HG03066 (cell line): ENCODE measurements at regions not wholly inside any gene's neighbourhood (a gene's known extent, or its start where the extent isn't known, plus 50 kb on each side); places are given as distances from the start of the nearest gene placed in this dataset.
"Not testable (repeated sequence)": the region's sequence is repeated elsewhere in the genome, so short reads cannot be mapped to it uniquely, and the experiment has no call there.

Experiments used
- ATAC-seq: cut with Tn5 transposase; IDR thresholded peaks from one replicate; pipeline ENCODE4 v1.9.1; 2021; ENCODE audit warnings: low read depth; ENCODE audit not compliant: unreplicated experiment

DNA sequence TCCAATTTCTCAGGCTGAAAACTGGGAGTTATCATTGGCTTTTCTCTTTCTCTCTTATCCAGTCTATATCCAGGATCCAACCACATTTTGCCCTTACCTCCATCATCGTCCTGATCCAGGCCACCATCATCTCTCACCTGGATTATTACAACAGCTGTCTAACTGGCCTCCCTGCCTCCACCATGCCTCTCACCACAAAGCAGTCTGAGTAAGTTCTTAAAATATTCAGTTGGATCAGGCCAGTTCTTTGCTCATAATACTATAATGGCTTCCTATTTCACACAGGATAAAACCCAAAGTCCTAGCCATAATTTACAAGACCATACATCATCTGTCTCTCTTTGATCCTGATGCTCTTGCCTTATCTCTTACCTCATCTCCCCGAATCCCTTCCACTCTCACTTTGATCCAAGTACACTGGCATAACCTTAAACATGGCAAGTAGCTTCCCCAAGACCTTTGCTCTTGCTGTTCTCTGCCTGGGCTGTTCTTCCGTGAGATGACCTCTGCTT is 133.4 kb upstream of the RAP1B start:
- no peak for ATAC-seq

DNA sequence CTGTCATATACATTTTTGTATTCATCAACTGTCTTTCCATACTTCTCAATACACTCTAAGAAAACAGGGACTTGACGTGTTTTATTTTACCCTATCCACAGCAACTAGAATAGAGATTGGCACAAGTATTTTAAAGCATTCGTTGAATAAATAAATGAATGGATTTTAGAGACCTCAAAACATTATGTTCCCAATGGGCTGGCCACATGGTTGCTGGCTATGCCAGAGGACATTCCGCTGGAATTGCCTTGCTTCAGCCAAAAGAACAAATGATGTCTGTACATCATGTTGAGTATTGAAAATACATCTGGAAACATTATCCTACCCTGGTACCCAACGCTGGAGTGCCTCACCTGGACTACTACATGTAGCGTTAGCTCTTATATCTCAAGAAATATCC is 132.8 kb upstream of the RAP1B start:
- ATAC-seq: no peak

DNA sequence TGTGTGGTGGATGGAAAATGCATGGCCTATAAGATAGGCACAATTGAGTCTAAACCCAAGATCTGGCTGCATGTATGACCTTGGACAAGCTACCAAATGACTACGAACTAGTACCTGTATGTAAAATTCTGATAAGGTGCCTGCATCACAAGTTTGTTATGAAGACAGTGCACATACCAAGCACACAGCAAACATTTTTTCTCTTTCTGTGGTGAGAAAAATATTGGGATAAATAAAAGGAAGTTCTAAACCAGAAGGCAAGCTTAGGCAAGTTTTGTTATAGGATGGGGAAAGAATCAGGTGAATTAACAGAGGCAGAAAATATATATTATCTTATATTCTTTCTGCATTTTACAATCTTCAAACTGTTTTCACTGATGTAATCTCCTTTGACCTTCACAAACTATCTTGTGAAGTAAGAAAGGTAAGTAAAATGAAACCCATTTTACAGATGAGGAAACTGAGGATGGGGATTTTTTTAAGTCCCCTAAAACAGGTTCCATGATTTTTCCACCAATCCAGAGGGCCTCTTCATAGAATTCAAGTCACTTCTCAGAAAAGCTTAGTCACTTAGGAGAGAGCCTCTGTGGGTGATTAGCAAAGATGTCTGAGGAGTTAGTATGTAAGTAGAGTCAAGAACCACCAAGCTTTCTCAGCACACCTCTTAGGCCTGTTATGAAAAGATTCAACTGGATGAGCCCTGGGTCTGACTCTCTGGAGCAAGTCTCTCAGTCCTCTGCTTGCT is 132.0 kb upstream of the RAP1B start:
- no peak for ATAC-seq

DNA sequence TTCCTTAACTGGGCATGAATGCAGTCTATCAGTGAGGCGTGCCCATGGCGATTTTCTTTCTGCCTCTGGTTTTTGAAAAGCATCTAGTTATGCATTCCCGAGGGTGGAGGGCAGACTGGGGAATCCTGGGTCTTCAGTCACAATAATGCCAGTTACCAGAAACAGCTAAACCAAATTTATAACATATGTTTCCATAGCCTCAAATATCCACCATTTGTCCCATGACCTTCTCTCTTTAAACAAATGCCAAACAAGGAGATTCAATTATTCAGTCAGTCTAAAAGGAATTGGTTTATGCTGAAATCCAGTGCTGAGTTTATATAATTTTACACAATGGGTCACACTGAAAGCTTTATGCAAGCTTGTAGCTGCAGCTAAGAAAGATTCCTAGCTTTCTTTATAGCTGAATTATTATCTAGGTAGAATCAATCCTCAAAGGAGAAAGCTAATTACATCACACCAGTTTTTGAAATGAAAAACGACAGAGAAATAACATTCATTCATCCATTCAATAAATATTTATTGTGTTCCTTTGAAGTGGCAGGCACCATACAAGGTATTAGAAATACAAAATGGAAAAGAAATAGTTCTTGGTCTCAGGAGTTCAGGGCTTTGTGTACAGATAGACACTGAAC is 131.3 kb upstream of the RAP1B start:
- no peak for ATAC-seq

DNA sequence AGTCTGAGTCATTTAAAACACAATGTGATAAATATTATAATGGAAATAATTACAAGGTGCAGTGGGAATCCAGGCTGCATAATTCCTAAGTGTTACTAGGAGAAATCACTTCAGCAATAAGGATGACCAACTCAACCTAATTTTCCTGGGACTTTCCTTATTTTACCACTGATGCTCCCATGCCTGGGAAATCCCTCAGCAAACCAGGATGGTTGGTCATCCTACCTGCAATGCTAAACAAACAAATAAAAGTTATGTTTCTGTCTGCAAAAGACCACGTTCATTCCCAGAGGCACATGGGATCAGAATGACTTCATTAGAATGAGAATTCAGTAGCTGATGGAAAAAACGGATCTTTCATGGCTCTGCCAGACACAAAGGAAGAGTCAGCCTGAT is 130.8 kb upstream of the RAP1B start:
- ATAC-seq: no peak

DNA sequence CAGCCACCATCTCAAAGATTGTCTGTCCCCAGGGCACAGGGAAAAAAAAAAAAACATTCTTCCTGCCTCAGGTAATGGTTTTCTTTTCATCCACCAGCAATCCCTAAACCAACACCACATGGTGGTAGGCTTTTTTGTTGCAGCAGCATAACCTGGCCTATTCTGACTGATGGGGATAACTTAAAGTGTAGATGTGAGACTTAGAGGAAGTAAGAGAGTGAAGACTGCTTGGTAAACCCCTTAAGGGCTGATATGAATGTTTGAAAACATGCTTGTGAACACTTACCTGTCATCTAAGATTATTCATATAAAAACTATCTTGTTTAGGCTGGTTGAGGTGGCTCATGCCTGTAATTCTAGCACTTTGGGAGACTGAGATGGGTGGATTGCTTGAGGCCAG is 130.2 kb upstream of the RAP1B start:
- ATAC-seq: no peak

DNA sequence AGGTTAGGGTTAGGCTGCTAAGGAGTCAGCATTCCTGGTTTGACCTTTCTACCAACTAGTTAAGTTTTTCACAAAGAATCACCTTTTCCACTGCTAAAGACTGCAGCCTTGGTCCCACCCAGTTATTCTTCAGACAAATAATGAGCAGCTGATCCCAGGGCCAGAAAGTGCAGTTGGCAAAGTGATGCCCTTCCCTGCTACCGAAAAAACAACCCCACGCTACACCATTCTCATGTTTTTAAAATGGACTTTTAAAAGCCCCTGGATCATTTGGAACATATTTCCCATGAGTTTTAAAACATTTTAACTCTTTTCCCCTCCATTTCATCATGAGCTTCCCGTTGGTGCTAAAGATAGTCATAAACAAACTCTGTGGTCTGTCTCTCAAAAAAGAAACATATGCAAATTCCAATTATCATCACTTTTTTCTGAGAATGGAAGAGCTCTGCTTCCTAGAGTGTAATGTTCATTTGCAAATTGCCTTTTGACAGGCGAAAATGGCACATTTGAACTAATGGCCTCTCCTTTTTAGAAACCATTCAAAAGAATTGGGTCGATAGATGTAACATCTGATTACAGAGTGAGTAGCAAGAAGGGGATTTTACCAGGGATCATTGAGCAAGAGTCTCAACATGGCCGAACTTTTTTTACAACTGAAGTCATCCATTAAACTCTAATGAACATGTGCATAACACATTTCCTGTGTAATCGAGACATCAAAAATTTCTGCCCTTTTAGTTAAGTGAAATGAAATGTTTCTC is 129.3 kb upstream of the RAP1B start:
- ATAC-seq: peak; percentile 51

DNA sequence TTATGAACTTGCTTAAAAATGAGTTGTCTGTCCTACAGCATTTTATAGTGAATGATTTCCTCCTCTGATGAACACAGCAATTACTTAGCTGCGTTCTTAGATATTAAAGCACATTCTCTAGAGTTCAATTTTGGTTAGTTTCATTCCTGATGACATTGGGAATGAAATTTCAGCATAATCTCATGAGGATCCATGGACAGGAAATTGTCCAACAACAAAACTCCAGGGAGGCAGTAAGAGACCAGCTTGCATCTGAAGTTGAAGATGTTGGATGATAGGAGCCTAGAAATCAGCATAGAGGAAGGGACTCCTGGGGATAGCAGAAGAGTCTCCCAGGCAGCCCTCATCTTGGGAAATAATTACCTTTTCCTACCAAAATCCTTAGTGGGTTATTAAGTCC is 128.7 kb upstream of the RAP1B start:
- no peak for ATAC-seq

DNA sequence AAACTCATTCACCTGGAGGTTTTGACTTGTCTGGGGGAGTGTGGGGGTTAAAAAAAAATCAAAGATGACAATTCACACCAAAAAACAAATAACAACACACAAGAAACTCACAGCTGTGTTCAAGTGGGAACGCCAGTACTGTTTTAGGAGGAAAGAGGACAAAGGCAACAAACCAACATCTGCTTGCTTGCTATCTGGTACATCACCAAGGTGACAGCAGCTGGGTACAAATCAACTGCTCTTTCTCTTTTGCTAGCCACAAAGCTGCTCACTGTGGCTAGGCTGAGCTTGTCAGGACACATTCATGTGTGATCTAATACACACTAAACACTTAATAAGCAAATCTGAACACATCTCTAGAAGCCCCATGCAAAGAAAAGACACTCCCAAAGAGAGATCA is 128.0 kb upstream of the RAP1B start:
- ATAC-seq: peak; percentile 84

DNA sequence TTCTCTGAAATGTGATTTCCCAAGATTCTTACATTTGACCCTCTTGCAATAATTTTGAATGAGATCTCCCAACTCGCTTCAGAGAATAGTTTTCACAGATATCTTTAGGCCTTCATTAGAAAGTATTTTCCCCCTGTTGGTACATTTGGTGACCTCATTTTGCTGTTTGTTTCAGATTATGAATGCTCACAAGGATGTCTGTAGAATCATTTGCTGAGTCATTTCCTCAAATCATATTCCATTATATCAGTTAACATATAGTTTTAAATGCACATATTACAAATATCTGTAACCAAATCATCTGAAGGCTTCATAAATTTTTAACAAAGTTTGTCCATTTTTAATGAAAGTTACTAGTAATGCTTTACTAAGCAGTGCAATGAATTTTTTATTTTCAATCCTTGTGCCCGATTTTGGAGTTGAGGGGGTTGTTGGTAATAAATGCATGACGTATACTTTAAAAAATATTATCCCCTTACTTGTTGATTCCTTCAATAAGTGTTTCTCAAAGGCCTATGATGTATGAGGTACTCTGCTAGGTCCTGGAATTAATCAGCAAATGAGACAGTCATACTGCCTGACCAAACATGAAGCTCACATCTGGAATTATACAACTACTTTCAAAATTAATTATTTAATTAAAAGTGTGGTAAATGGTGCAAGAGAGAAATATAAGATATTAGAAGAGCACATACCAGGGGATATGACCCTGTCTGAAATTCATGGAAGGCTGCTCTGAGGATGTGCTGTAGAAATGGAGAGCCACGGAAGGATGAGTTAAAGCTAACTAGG is 126.9 kb upstream of the RAP1B start:
- ATAC-seq: no peak

DNA sequence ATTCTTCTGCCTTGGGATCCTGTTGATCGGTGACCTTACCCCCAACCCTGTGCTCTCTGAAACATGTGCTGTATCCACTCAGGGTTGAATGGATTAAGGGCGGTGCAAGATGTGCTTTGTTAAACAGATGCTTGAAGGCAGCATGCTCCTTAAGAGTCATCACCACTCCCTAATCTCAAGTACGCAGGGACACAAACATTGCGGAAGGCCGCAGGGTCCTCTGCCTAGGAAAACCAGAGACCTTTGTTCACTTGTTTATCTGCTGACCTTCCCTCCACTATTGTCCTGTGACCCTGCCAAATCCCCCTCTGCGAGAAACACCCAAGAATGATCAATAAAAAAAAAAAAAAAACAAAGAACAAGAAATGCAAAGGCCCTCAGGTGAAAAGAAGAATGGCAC is 126.1 kb upstream of the RAP1B start:
- not testable (repeated sequence) for ATAC-seq

DNA sequence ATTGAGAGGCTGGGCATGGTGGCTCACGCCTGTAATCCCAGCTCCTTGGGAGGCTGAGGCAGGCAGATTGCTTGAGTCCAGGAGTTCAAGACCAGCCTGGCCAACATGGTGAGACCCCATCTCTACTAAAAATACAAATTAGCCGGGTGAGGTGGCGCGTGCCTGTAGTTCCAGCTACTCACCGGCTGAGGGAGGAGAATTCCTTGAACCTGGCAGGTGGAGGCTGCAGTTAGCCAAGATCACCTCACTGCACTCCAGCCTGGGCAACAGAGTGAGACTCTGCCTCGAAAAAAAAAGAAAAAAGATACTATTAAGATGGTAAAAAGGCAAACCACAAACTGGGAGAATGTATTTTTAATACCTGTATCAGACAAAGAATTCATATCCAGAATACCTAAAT is 124.2 kb upstream of the RAP1B start:
- ATAC-seq: not testable (repeated sequence)

DNA sequence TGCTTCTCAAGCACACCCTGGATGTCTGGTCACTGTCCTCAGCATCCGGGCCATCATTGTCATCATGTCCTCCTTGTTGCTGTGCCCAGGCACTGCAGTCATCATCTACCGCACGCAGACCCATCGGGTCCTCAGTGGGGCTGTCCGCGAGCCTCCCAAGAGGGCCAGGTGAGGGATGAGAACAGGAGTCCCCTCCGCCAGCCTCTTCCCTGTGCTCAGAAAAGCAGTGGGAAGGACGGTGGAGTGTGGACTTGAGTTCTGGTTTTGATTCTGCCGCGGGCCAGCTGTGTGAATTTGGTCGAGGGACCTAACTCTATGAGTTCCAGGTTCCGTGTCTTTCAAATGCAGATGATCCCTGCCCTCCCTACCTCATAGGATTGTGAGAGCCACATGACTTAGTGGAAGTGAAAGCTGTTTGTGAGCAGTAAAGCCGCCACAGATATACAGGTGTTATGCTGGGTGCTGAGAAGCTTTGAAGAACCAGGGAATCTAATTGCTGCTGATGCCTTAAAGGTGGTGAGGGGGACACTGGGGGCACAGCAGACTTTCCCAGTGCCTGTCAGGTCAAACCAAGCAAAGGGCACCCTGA is 122.9 kb upstream of the RAP1B start:
- ATAC-seq: no peak

DNA sequence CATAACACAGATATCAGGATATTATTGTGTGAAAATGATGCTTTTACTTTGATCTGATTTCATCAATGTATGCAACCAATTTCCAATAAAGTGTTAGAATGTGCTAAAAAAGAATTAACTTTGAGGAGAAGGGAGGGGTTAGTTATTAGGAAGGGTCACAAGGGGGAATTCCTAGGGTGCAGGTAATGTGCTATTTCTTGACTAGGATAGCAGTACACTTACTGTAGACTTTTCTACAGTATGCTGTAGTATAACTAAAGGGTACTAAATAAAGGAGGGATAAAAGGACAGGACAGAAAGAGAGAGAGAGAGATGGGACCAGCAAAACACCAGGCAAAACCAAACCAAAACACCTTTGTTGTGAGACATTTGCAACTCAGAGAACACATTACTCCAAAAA is 121.4 kb upstream of the RAP1B start:
- no peak for ATAC-seq

DNA sequence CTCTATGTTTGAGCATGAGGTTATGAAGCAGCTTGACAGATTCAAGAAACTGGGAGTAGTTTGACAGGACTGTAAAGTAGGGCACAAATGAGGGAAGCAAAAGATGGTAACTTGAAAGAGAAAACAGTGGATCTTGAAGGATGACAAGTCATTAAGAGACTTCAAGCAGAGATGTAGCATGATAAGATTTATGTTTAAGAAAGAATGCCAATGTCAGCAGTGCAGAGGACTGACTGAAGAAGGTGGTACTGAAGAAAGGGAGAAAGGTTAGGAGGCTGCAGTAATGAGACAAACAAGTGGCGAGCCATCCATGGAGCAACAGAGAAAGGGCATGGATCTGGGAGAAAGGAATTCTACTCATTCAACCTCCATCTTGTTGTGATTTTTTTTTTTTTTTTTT is 120.2 kb upstream of the RAP1B start:
- ATAC-seq: no peak

DNA sequence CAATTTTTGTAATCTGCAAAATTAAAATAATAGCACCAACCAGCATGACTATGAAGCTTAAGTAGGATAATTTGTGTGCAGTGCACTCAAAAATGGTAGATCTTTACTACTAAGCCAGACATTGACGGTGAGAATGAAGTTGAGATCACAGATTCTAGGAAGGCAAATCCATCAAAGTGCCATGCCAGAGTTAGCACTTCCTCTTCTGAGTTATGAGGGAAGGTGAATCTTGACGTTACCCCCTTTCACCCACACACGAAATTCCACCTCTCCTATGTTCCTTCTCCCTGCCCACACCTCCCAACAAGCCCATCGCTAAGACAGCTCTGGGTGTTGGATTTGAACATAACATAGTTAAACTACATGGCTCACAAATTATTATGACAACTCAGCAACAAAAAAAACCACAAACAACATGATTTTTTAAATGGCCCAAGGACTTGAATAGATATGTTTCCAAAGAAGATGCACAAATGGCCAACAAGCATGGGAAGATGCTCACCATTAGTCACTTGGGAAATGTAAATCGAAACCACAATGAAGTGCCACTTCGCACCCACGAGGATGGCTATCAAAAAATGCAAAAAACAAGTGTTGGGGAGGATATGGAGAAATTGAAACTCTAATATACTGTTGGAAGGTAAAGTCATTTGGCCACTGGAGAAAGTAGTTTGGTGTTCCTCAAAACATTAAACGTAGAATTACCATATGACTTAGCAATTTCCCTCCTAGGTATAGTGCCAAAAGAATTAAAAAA is 119.3 kb upstream of the RAP1B start:
- no peak for ATAC-seq

DNA sequence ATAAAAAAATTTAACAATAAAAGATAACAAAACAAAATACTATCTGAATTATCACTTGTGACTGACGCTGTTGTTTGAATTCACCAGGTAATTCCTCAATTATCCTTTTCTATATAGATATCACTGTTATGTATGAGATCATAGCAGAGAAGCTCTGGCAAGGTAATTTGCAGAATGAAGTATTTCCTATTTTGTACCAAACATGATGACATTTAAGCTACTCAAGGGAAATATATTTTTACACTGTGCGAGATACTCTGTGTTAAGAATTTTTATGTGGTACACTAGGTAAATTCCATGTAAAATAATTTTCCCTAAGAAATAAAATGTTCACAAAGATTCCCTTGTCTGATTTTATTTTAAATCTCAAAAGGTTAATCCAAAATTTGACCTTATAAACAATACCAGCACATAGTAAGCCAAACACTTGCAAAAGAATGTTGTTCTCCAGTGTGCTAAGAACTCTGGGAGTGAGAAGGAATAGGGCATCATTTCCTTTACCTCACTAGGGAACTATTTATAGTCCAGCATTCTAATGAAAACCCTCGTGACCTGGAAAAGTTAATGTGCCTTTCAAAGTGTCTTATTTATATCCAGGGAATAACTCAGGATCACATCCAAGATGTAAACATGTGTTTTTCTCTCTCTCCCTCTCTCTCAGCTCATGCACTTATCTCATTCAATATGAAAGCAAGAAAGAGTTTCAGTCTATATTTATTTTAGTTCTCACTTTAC is 115.2 kb upstream of the RAP1B start:
- no peak for ATAC-seq

DNA sequence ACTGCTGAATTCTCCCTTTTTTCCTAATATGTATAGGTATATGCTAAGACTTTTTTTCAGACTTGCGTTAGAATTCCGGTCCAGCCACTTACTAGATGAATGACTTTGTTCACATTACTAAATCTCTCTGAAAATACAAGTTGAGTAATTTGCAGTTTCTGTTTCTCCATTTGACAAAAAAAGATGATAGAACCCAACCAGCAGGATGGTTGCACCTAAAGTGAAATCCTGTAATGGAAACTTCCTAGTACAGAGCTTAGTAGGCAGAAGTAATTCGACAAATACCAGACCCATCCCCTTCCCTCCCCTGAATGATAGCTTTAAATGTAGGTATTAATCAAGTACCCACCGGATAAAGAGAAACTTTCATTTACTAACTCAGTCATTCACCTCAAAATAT is 113.6 kb upstream of the RAP1B start:
- ATAC-seq: no peak

DNA sequence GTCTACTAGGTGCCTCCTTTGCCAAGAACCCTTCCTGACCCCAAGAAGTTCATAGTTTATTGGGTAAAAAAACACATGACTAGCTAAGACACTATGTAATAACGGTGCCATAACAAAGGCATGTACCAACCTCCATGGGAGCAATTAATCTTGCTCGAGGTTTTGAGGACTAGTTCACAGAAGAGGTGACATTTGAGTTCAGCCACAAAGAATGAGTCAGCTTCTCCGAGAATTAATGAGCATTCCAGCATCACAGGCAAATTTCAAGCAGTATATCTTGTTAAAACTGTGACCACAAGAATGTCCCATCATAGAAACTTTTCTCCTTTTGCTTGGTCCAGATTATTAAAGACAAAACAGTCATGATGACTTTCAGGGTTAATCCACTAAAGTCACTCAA is 113.0 kb upstream of the RAP1B start:
- ATAC-seq: no peak
